Erythroblast (primary cell): ENCODE measurements at regions not wholly inside any gene's neighbourhood (a gene's known extent, or its start where the extent isn't known, plus 50 kb on each side); places are given as distances from the start of the nearest gene placed in this dataset.

Source experiments
- DNase-seq, 2 experiments: peaks; one replicate each; lab custom pipeline; 2025; lab: John Stamatoyannopoulos, UW
- GATA1 ChIP-seq: IDR thresholded peaks from 2 replicates; pipeline ENCODE4 v1.6.1; 2011; ENCODE audit warnings: low read depth, mild to moderate bottlenecking, control low read depth, low read length, moderate library complexity
- POLR2A ChIP-seq: IDR thresholded peaks from 2 replicates; pipeline ENCODE4 v1.6.1; 2011; ENCODE audit warnings: mild to moderate bottlenecking, low read length

DNA sequence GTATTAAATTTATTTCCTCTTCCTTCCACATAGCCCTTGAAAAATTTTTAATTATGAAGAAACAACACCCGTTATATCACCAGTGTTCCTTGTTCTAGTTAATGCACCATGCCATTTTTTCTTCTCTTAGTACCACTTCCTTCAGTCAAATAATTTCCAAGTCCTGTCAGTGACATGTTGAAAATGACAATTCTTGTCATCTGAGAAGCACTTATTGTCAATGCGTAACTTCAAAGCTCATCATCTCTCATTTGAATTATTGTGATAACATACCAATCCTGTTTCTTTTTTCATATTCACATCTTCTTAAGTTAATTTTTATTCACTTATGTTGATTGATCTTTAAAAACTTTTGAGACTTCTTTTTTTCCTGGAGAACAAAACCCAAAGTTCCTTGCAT is 320.4 kb downstream of the ASXL3 start:
- DNase-seq, result no peak
- TF ChIP-seq GATA1 (no peak), POLR2A (no peak)

DNA sequence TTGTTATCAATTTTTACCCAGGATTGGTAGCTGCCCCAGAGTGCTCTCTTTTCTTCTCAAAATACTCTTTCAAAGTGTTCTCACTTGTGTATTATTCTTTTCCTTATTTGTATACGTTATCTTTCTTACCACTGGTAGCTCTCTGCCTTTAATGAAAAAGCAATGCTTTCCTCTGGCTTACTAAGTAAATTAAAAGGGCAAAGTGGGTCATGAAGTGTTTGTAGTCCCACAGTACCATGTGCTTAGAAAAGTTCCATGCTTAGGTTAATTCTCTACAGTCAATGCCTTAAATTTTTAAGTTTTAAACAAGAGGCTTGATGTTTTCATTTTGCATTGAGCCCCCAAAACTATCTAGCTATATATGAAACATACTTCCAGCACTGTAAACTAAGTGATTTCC is 300.2 kb downstream of the ASXL3 start:
- DNase-seq, result no peak
- TF ChIP-seq POLR2A (no peak), GATA1 (no peak)

DNA sequence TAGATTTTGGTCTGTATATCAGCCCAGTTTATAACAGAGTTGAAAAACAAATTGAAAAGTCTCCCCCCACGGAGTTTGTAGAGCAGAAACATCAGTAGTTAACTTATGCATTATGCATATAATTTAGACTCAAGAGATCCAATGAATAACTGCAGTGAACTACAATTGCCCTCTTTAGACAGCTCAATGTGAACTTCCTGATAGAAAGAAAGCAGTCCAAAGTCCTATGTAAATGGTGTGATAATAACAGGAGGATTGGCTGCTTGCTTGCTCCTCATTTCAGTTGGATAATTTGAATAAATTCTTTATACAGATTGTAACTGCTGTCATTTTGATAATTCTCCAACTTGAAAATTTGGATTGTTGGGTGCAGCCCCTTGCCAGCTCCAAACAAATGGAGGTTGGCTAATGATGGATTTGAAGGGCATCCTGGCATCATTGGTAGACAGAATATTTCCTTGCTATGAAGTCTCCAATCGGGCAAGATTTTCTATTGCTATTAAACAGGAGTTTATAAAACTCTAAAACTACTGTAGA is 297.1 kb downstream of the ASXL3 start:
- DNase-seq, result no peak
- TF ChIP-seq POLR2A, result no peak
- TF ChIP-seq GATA1, result no peak

DNA sequence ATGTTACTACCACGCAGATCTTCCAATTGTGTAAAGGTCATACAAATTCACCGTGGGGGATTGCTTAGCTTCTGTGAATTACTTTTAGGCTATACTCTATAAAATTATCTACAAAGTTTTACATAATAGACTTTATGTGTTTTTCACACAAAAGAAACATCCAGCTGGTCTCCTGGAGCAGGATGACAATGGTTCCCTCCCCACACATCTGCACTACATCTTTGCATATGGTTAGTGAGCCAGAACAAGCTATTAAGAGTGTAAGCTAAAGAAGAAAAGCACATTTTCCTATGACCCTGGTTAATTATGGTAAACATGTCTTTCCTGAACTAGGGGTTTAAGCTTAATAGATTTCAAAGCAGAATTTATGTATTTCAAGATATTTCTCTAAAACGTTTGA is 295.1 kb downstream of the ASXL3 start:
- no peak for DNase-seq
- TF ChIP-seq GATA1, result no peak
- no peak for TF ChIP-seq POLR2A

GRCh38 chr18:33871363-33872025 is 293.5 kb downstream of the ASXL3 start:
- DNase-seq, result no peak
- TF ChIP-seq GATA1 (no peak), POLR2A (no peak)

GRCh38 chr18:33870059-33870458 is 292.0 kb downstream of the ASXL3 start:
- no peak for TF ChIP-seq GATA1
- TF ChIP-seq POLR2A, result no peak
- no peak for DNase-seq

- TF ChIP-seq POLR2A (no peak), GATA1 (no peak)
- no peak for DNase-seq
Observed at GRCh38 chr18:33866386-33866785, 288.4 kb downstream of the ASXL3 start.

DNA sequence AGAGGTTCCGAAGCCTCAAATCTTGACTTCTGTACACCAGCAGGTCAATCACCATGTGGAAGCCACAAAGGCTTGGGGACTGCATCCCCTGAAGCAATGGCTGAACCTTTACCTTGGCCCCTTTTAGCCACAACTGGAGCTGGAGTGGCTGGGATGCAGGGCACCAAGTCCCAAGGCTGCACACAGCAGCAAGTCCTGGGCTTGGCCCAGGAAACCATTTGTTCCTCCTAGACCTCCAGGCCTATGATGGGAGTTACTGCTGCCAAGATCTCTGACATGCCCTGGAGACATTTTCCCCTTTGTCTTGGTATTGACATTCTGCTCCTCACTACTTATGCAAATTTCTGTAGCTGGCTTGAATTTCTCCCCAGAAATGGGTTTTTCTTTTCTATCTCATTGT is 285.9 kb downstream of the ASXL3 start:
- DNase-seq, result no peak
- TF ChIP-seq POLR2A (no peak), GATA1 (no peak)

DNA sequence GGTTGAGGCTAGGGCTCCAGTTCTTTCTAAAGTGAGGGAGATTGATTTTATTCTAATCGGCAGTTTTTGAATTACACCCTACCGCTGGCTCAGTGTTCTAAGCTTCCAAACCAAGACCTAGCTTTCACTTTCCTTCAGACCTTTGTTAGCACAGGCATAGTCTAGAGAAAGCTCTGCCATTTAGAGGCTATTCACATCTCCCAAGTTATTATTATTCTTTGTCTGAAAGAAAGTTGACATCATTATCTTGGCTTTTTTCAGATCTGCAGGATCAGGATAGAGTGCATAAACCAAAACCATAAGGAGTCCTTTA is 276.8 kb downstream of the ASXL3 start:
- DNase-seq, result no peak
- TF ChIP-seq POLR2A (no peak), GATA1 (no peak)

GRCh38 chr18:33854086-33854826 is 276.2 kb downstream of the ASXL3 start:
- no peak for DNase-seq
- TF ChIP-seq GATA1 (no peak), POLR2A (no peak)

DNA sequence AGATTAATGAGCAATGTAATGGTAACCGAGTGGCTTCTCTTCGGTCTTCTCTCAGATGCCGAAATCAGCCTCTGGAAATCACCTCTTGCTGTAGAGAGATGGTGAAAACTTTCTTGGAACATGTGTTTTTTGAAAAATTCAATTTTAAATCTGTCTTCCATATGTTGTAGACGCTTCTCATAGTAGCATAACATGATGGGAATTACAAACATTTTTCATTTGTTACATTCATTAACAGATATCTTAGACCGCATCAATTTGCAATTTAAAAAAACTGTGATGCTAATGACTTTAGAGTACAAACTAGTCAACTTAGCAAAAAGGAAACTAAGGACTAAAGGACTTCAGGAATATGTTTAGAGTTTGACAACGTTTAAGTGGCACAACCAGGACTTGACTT is 275.2 kb downstream of the ASXL3 start:
- TF ChIP-seq POLR2A (no peak), GATA1 (no peak)
- DNase-seq, result no peak

- TF ChIP-seq POLR2A, result no peak
- no peak for TF ChIP-seq GATA1
- no peak for DNase-seq
Observed at GRCh38 chr18:33851546-33852078, 273.6 kb downstream of the ASXL3 start.

- no peak for TF ChIP-seq POLR2A
- no peak for DNase-seq
Observed at GRCh38 chr18:33849731-33850130, 271.7 kb downstream of the ASXL3 start.

DNA sequence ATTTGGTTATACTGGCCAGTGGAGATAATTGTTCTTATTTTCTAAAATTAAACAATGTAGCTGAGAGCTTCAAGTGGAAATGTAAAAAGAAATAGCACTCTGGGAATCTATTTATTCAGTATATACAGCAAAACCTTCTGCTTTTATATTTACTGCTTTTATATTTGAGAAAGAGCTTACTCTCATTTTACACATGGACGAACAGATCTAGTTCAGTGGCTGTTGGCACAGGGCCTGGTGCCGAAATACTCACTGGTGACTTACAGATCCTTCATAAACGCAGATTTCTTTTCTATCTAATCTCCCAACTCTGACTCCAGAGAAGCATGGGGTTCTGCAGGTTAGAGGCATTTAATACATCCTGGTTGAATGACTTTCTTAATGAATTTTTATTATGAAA is 266.2 kb downstream of the ASXL3 start:
- DNase-seq, result no peak

More for the DNA sequence above, 266.2 kb downstream of the ASXL3 start:
- TF ChIP-seq GATA1, result no peak
- no peak for TF ChIP-seq POLR2A
